ENCODE measurements at regions not wholly inside any gene's neighbourhood (a gene's known extent, or its start where the extent isn't known, plus 50 kb on each side); places are given as distances from the start of the nearest gene placed in this dataset.

GRCh38 chr5:64096771-64097170 is 68.9 kb upstream of the RNF180 start (continued):
- TF ChIP-seq ZNF532 (CRISPR knock-in tag; IDR thresholded peaks at IDR 0.05; ENCODE audit: borderline replicate concordance): no peak
- TF ChIP-seq ZMAT4 (CRISPR knock-in tag; IDR thresholded peaks at IDR 0.05): no peak
- TF ChIP-seq NR3C1 (CRISPR knock-in tag; conservative IDR thresholded peaks at IDR 0.05; ENCODE audit: low read depth): no peak
- no peak for TF ChIP-seq ESRRA (CRISPR knock-in tag; IDR thresholded peaks at IDR 0.05; ENCODE audit: borderline replicate concordance)
- TF ChIP-seq ZNF281 (CRISPR knock-in tag; IDR thresholded peaks at IDR 0.05): no peak
- no peak for TF ChIP-seq ZNF232 (CRISPR knock-in tag; IDR thresholded peaks at IDR 0.05)
- TF ChIP-seq CDX4 (CRISPR knock-in tag; IDR thresholded peaks at IDR 0.05; ENCODE audit: borderline replicate concordance): no peak
- no peak for TF ChIP-seq E2F1 (CRISPR knock-in tag; IDR thresholded peaks at IDR 0.05)
- TF ChIP-seq EMX1 (CRISPR knock-in tag; IDR thresholded peaks at IDR 0.05): no peak
- no peak for TF ChIP-seq ZNF219 (CRISPR knock-in tag; IDR thresholded peaks at IDR 0.05; ENCODE audit: borderline replicate concordance)

- no peak overlapping the region for H3K27ac Mint-ChIP-seq
- no peaks in the 10 kb centered on the region for H3K36me3 Mint-ChIP-seq
- H3K4me3 Mint-ChIP-seq: no peak overlapping the region
- POLR2A ChIA-PET: no interaction called here
- DNase-seq (ENCODE audit: low spot score) (no peak), ATAC-seq (no peak)
- H3K4me1 Mint-ChIP-seq: no peaks in the 10 kb centered on the region
- H3K27me3 Mint-ChIP-seq (ENCODE audit: low read depth): no peaks in the 10 kb centered on the region
- CTCF ChIA-PET: no interaction called here
- TF ChIP-seq ESRRA (CRISPR knock-in tag; IDR thresholded peaks at IDR 0.05; ENCODE audit: borderline replicate concordance) (no peak), ZNF232 (CRISPR knock-in tag; IDR thresholded peaks at IDR 0.05) (no peak), ZNF671 (CRISPR knock-in tag; IDR thresholded peaks at IDR 0.05) (no peak), IRF1 (CRISPR knock-in tag; IDR thresholded peaks at IDR 0.05) (no peak), RORB (CRISPR knock-in tag; IDR thresholded peaks at IDR 0.05) (no peak), IRF2 (CRISPR knock-in tag; IDR thresholded peaks at IDR 0.05; ENCODE audit: borderline replicate concordance, low read depth) (no peak)
- H3K9me3 Mint-ChIP-seq: peaks cover 9% of the 10 kb centered on the region
These were observed 88.1 kb upstream of the RNF180 start for GRCh38 chr5:64077589-64077988.
